ENCODE measurements at regions not wholly inside any gene's neighbourhood (a gene's known extent, or its start where the extent isn't known, plus 50 kb on each side); places are given as distances from the start of the nearest gene placed in this dataset.

DNA sequence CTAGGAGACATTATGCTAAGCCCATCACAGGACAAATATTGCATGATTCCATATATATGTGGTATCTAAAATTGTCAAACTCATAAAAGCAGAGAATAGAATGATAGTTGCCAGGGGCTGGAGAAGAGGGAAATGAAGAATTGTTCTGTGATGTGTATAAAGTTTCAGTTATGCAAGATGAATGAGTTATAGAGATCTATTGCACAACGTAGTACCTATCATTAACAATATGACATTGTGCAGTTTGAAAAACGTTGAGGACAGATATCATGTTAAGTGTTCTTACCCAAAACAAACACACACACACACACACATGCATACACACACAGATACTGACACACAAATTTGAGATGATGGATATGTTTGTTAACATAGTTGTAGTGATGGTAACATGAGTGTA lies 871.6 kb upstream of the GOT2 start:
- no peak for TF ChIP-seq POLR2A (IDR thresholded peaks at IDR 0.05)
- TF ChIP-seq, protein P1, sequence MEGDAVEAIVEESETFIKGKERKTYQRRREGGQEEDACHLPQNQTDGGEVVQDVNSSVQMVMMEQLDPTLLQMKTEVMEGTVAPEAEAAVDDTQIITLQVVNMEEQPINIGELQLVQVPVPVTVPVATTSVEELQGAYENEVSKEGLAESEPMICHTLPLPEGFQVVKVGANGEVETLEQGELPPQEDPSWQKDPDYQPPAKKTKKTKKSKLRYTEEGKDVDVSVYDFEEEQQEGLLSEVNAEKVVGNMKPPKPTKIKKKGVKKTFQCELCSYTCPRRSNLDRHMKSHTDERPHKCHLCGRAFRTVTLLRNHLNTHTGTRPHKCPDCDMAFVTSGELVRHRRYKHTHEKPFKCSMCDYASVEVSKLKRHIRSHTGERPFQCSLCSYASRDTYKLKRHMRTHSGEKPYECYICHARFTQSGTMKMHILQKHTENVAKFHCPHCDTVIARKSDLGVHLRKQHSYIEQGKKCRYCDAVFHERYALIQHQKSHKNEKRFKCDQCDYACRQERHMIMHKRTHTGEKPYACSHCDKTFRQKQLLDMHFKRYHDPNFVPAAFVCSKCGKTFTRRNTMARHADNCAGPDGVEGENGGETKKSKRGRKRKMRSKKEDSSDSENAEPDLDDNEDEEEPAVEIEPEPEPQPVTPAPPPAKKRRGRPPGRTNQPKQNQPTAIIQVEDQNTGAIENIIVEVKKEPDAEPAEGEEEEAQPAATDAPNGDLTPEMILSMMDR (IDR thresholded peaks at IDR 0.05) = no peak
